Spinal cord (tissue), 9 donors: ENCODE measurements at regions not wholly inside any gene's neighbourhood (a gene's known extent, or its start where the extent isn't known, plus 50 kb on each side); places are given as distances from the start of the nearest gene placed in this dataset.

Source experiments
- DNase-seq, 6 donors: peaks; one replicate each; pipeline versions ENCODE4 v3.0.0 to v3.0.0-alpha.2; 2013 to 2015; ENCODE audit warnings: low spot score in 6 of 6, low read depth in 4 of 6
- H3K27ac ChIP-seq: one replicate; pipeline ENCODE4 v1.5.1; 2013; ENCODE audit warnings: low read depth, low read length, control low read depth
- H3K27me3 ChIP-seq: one replicate; pipeline ENCODE4 v1.6.1; 2013; ENCODE audit warnings: low read length; ENCODE audit not compliant: control insufficient read depth, insufficient read depth
- H3K36me3 ChIP-seq: one replicate; pipeline ENCODE4 v1.6.1; 2013; ENCODE audit warnings: low read length; ENCODE audit not compliant: control insufficient read depth, insufficient read depth
- H3K4me1 ChIP-seq: one replicate; pipeline ENCODE4 v1.6.1; 2013; ENCODE audit warnings: low read length; ENCODE audit not compliant: control insufficient read depth, insufficient read depth
- H3K4me3 ChIP-seq: one replicate; pipeline ENCODE4 v1.5.1; 2013; ENCODE audit warnings: low read depth, low read length, control low read depth
- H3K9me3 ChIP-seq: one replicate; pipeline ENCODE4 v1.6.1; 2013; ENCODE audit warnings: low read length; ENCODE audit not compliant: control insufficient read depth, insufficient read depth
- WGBS: methylation state at CpG from one replicate; pipeline ENCODE4 v1.1.5; 2013; ENCODE audit warnings: missing lambda C conversion rate; ENCODE audit not compliant: insufficient coverage; 5-methylcytosine and 5-hydroxymethylcytosine counted together
- donor health status: healthy.

GRCh38 chr4:84024405-84024804 lies 474.7 kb downstream of the NKX6-1 start:
- no peaks in the 10 kb centered on the region for H3K36me3 ChIP-seq
- H3K27ac ChIP-seq = no peak overlapping the region
- 43% methylated on average over 1 of the region's 2 CpGs for WGBS
- no peak overlapping the region for H3K4me3 ChIP-seq
- DNase-seq = peak in 1 of 6 donors; percentile 14
- no peaks in the 10 kb centered on the region for H3K4me1 ChIP-seq
- no peaks in the 10 kb centered on the region for H3K27me3 ChIP-seq
- no peaks in the 10 kb centered on the region for H3K9me3 ChIP-seq

GRCh38 chr4:84022564-84022963 lies 476.5 kb downstream of the NKX6-1 start:
- Histone ChIP-seq H3K4me1 (no peaks in the 10 kb centered on the region), H3K36me3 (no peaks in the 10 kb centered on the region), H3K27ac (no peak overlapping the region), H3K9me3 (no peaks in the 10 kb centered on the region), H3K27me3 (no peaks in the 10 kb centered on the region), H3K4me3 (no peak overlapping the region)
- no CpG with 5 or more reads among the region's 5 CpGs for WGBS
- no peak for DNase-seq

GRCh38 chr4:84019626-84020025 lies 479.5 kb downstream of the NKX6-1 start:
- H3K4me1 ChIP-seq = no peaks in the 10 kb centered on the region
- no peak for DNase-seq
- H3K27me3 ChIP-seq = no peaks in the 10 kb centered on the region
- H3K36me3 ChIP-seq = no peaks in the 10 kb centered on the region
- no peak overlapping the region for H3K4me3 ChIP-seq
- H3K27ac ChIP-seq = no peak overlapping the region
- WGBS = no CpG with 5 or more reads among the region's 2 CpGs
- H3K9me3 ChIP-seq = no peaks in the 10 kb centered on the region

GRCh38 chr4:84003046-84003445 lies 467.1 kb downstream of the GPAT3 start:
- H3K9me3 ChIP-seq = no peaks in the 10 kb centered on the region
- H3K4me1 ChIP-seq = no peaks in the 10 kb centered on the region
- peak in 2 of 6 donors; percentile 2 to 16 for DNase-seq
- 50% methylated on average over 1 of the region's 2 CpGs for WGBS
- H3K36me3 ChIP-seq = no peaks in the 10 kb centered on the region
- no peak overlapping the region for H3K4me3 ChIP-seq
- no peak overlapping the region for H3K27ac ChIP-seq
- no peaks in the 10 kb centered on the region for H3K27me3 ChIP-seq

GRCh38 chr4:84001876-84002569 lies 466.1 kb downstream of the GPAT3 start:
- Histone ChIP-seq H3K4me1 (no peaks in the 10 kb centered on the region), H3K27me3 (no peaks in the 10 kb centered on the region), H3K4me3 (no peak overlapping the region), H3K27ac (no peak overlapping the region), H3K9me3 (no peaks in the 10 kb centered on the region), H3K36me3 (no peaks in the 10 kb centered on the region)
- no CpG with 5 or more reads among the region's 2 CpGs for WGBS
- peak in 2 of 6 donors; percentile 2 to 60 for DNase-seq

GRCh38 chr4:83996254-83996653 lies 460.3 kb downstream of the GPAT3 start:
- peak in 2 of 6 donors; percentile 1 to 28 for DNase-seq
- H3K9me3 ChIP-seq = no peaks in the 10 kb centered on the region
- H3K27me3 ChIP-seq = no peaks in the 10 kb centered on the region
- H3K36me3 ChIP-seq = no peaks in the 10 kb centered on the region
- no CpG with 5 or more reads among the region's 3 CpGs for WGBS
- no peak overlapping the region for H3K27ac ChIP-seq
- H3K4me1 ChIP-seq = no peaks in the 10 kb centered on the region
- no peak overlapping the region for H3K4me3 ChIP-seq

GRCh38 chr4:83993774-83994173 lies 457.9 kb downstream of the GPAT3 start:
- Histone ChIP-seq H3K4me3 (no peak overlapping the region), H3K27ac (no peak overlapping the region), H3K9me3 (peaks cover 3% of the 10 kb centered on the region), H3K27me3 (no peaks in the 10 kb centered on the region), H3K36me3 (no peaks in the 10 kb centered on the region), H3K4me1 (no peaks in the 10 kb centered on the region)
- DNase-seq = no peak
- 100% methylated on average over 2 of the region's 7 CpGs for WGBS

GRCh38 chr4:83989835-83990234 lies 453.9 kb downstream of the GPAT3 start:
- WGBS = 84% methylated on average over 6 of the region's 7 CpGs

GRCh38 chr4:83981156-83981555 lies 445.2 kb downstream of the GPAT3 start:
- H3K4me3 ChIP-seq = no peak overlapping the region
- no peaks in the 10 kb centered on the region for H3K9me3 ChIP-seq
- H3K27me3 ChIP-seq = no peaks in the 10 kb centered on the region
- WGBS = no CpG with 5 or more reads among the region's 4 CpGs
- no peaks in the 10 kb centered on the region for H3K36me3 ChIP-seq
- H3K27ac ChIP-seq = no peak overlapping the region
- DNase-seq = no peak
- H3K4me1 ChIP-seq = no peaks in the 10 kb centered on the region

More at GRCh38 chr4:83989835-83990234, 453.9 kb downstream of the GPAT3 start:
- Histone ChIP-seq H3K4me3 (no peak overlapping the region), H3K9me3 (peaks cover 3% of the 10 kb centered on the region), H3K27me3 (no peaks in the 10 kb centered on the region), H3K27ac (no peak overlapping the region), H3K36me3 (no peaks in the 10 kb centered on the region), H3K4me1 (no peaks in the 10 kb centered on the region)
- no peak for DNase-seq

GRCh38 chr4:83979773-83980172 lies 443.9 kb downstream of the GPAT3 start:
- Histone ChIP-seq H3K4me1 (no peaks in the 10 kb centered on the region), H3K27me3 (no peaks in the 10 kb centered on the region), H3K9me3 (no peaks in the 10 kb centered on the region), H3K4me3 (no peak overlapping the region), H3K36me3 (no peaks in the 10 kb centered on the region), H3K27ac (no peak overlapping the region)
- WGBS = 100% methylated on average over 1 of the region's 3 CpGs
- DNase-seq = peak in 1 of 6 donors; percentile 24
